DMS79 treated with DMSO at 0.1 percent for 48 hours (cell line): ENCODE measurements at regions not wholly inside any gene's neighbourhood (a gene's known extent, or its start where the extent isn't known, plus 50 kb on each side); places are given as distances from the start of the nearest gene placed in this dataset.
"Not testable (repeated sequence)": the region's sequence is repeated elsewhere in the genome, so short reads cannot be mapped to it uniquely, and the experiment has no call there.

Source experiments
- DNase-seq: peaks from one replicate; lab custom pipeline; 2025; lab: John Stamatoyannopoulos, UW

- no peak for DNase-seq
Measured at GRCh38 chr9:75282047-75282446, 193.7 kb downstream of the OSTF1 start.

- no peak for DNase-seq
Measured at GRCh38 chr9:75289332-75289731, 201.0 kb downstream of the OSTF1 start.

GRCh38 chr9:75299324-75299723, 211.0 kb downstream of the OSTF1 start:
- DNase-seq = no peak

GRCh38 chr9:75333624-75334023, 245.3 kb downstream of the OSTF1 start:
- no peak for DNase-seq

- DNase-seq = no peak
Measured at GRCh38 chr9:75358846-75359245, 270.5 kb downstream of the OSTF1 start.

GRCh38 chr9:75359638-75360037, 271.3 kb downstream of the OSTF1 start:
- no peak for DNase-seq

- DNase-seq = no peak
Measured at GRCh38 chr9:75360252-75360651, 271.9 kb downstream of the OSTF1 start.

GRCh38 chr9:75362446-75362845, 274.1 kb downstream of the OSTF1 start:
- not testable (repeated sequence) for DNase-seq

- no peak for DNase-seq
Measured at GRCh38 chr9:75365196-75365595, 276.9 kb downstream of the OSTF1 start.

GRCh38 chr9:75369989-75370388, 281.7 kb downstream of the OSTF1 start:
- DNase-seq = no peak

GRCh38 chr9:75372499-75373268, 284.4 kb downstream of the OSTF1 start:
- no peak for DNase-seq

GRCh38 chr9:75376680-75377254, 288.5 kb downstream of the OSTF1 start:
- DNase-seq = no peak

- no peak for DNase-seq
Measured at GRCh38 chr9:75378036-75378435, 289.7 kb downstream of the OSTF1 start.

- no peak for DNase-seq
Measured at GRCh38 chr9:75378926-75379325, 290.6 kb downstream of the OSTF1 start.

- DNase-seq = no peak
Measured at GRCh38 chr9:75382126-75382525, 293.8 kb downstream of the OSTF1 start.

- DNase-seq = not testable (repeated sequence)
Measured at GRCh38 chr9:75383420-75384034, 295.2 kb downstream of the OSTF1 start.

- no peak for DNase-seq
Measured at GRCh38 chr9:75385236-75385635, 296.9 kb downstream of the OSTF1 start.

GRCh38 chr9:75389101-75389500, 300.8 kb downstream of the OSTF1 start:
- no peak for DNase-seq

GRCh38 chr9:75390951-75391350, 302.6 kb downstream of the OSTF1 start:
- DNase-seq = no peak

- no peak for DNase-seq
Measured at GRCh38 chr9:75391497-75391896, 303.2 kb downstream of the OSTF1 start.

GRCh38 chr9:75395336-75395735, 307.0 kb downstream of the OSTF1 start:
- DNase-seq = no peak

GRCh38 chr9:75397836-75398235, 309.5 kb downstream of the OSTF1 start:
- DNase-seq = no peak

GRCh38 chr9:75408391-75408790, 320.1 kb downstream of the OSTF1 start:
- DNase-seq = no peak
